ENCODE measurements at regions not wholly inside any gene's neighbourhood (a gene's known extent, or its start where the extent isn't known, plus 50 kb on each side); places are given as distances from the start of the nearest gene placed in this dataset.

DNA sequence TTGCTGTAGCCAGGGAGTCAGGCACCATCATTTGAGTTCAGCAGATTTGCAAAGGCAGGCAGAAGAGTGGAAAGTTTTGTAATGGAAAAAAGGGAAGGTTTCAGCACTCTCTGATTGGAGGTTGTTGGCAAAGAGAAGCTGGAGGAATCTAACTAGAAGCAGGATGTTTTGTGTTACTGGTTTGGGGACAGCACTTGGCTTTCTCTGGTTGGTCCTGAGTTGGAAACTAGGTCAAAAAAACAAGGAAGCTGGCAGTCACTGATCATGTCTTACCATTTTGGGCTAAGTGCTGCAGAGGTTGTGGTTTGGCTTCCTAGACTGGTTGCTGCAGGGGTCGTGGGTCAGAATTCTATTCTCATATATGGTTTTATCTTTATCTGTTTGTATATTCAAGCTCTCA, 189.8 kb downstream of the DRD1 start:
- TF ChIP-seq NFIC (IDR thresholded peaks at IDR 0.05; ENCODE audit: borderline replicate concordance), result no peak
- no peak for TF ChIP-seq GABPA (IDR thresholded peaks at IDR 0.05; ENCODE audit: low read depth)
- TF ChIP-seq, protein P1, sequence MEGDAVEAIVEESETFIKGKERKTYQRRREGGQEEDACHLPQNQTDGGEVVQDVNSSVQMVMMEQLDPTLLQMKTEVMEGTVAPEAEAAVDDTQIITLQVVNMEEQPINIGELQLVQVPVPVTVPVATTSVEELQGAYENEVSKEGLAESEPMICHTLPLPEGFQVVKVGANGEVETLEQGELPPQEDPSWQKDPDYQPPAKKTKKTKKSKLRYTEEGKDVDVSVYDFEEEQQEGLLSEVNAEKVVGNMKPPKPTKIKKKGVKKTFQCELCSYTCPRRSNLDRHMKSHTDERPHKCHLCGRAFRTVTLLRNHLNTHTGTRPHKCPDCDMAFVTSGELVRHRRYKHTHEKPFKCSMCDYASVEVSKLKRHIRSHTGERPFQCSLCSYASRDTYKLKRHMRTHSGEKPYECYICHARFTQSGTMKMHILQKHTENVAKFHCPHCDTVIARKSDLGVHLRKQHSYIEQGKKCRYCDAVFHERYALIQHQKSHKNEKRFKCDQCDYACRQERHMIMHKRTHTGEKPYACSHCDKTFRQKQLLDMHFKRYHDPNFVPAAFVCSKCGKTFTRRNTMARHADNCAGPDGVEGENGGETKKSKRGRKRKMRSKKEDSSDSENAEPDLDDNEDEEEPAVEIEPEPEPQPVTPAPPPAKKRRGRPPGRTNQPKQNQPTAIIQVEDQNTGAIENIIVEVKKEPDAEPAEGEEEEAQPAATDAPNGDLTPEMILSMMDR (IDR thresholded peaks at IDR 0.05), result no peak
- no peak for TF ChIP-seq MXI1 (IDR thresholded peaks at IDR 0.05; ENCODE audit: low read depth, low read length)
- TF ChIP-seq SMC3 (IDR thresholded peaks at IDR 0.05; ENCODE audit: low read depth, low read length), result no peak
- TF ChIP-seq CHD2 (IDR thresholded peaks at IDR 0.05; ENCODE audit: low read length, partially characterized antibody), result no peak
- no peak for TF ChIP-seq YY1 (IDR thresholded peaks at IDR 0.05; ENCODE audit: low read depth)

Measured in SK-N-SH (cell line).